SK-N-MC (cell line): ENCODE measurements at regions not wholly inside any gene's neighbourhood (a gene's known extent, or its start where the extent isn't known, plus 50 kb on each side); places are given as distances from the start of the nearest gene placed in this dataset.

Experiments
- FOXP2 ChIP-seq: optimal IDR thresholded peaks from 2 replicates; pipeline ENCODE3; 2011; ENCODE audit warnings: mild to moderate bottlenecking, moderate library complexity; ENCODE audit not compliant: insufficient read depth; ENCODE audit errors: extremely low read length, control extremely low read depth
- POLR2AphosphoS5 ChIP-seq: IDR thresholded peaks from 2 replicates; pipeline ENCODE4 v1.6.1; 2012; ENCODE audit warnings: mild to moderate bottlenecking, low read depth, low read length, borderline replicate concordance

- TF ChIP-seq POLR2AphosphoS5 (no peak), FOXP2 (no peak)
Measured at GRCh38 chr17:53409588-53409987, 413.1 kb upstream of the KIF2B start.
